PC-9 (cell line): ENCODE measurements at regions not wholly inside any gene's neighbourhood (a gene's known extent, or its start where the extent isn't known, plus 50 kb on each side); places are given as distances from the start of the nearest gene placed in this dataset.

Source experiments
- BruUV-seq: library from RNA; stranded (reverse); fragments of 400-500 nt; replicated peaks from 2 replicates; lab custom pipeline; 2021; lab: Mats Ljungman, UMichigan
- CTCF ChIA-PET: fragments of 300-600 bp; sonication (Branson Sonifier 250); formaldehyde crosslinking; loops from one replicate; lab custom pipeline; 2022; ENCODE audit warnings: antibody characterized with exemption; lab: Charles Lee
- POLR2A ChIA-PET: fragments of 300-600 bp; sonication (Branson Sonifier 250); formaldehyde crosslinking; loops from one replicate; lab custom pipeline; 2022; ENCODE audit warnings: antibody characterized with exemption; ENCODE audit not compliant: unreplicated experiment; lab: Charles Lee
- DNase-seq, 2 experiments: peaks; one replicate each; pipeline versions ENCODE4 v3.0.0 to v3.0.0-alpha.2; 2015 to 2022; ENCODE audit warnings: mixed read lengths in 1 of 2
- H2AFZ ChIP-seq: fragments of 200-600 bp; sonication (generic); 2 replicates; pipeline ENCODE4 v1.8.1; 2017; ENCODE audit warnings: antibody characterized with exemption
- H3F3A ChIP-seq: fragments of 200-600 bp; sonication (generic); 2 replicates; pipeline ENCODE4 v1.8.1; 2017; ENCODE audit warnings: antibody characterized with exemption, mild to moderate bottlenecking, low read depth; ENCODE audit not compliant: insufficient read depth
- H3K27ac ChIP-seq: fragments of 200-600 bp; sonication (generic); 2 replicates; pipeline ENCODE4 v1.6.1; 2016; ENCODE audit warnings: mixed run types
- H3K27me3 ChIP-seq: fragments of 200-600 bp; sonication (generic); 2 replicates; pipeline ENCODE4 v1.6.1; 2016; ENCODE audit warnings: low read depth, mixed run types; ENCODE audit not compliant: insufficient read depth
- H3K36me3 ChIP-seq: fragments of 200-600 bp; sonication (generic); 2 replicates; pipeline ENCODE4 v1.6.1; 2016; ENCODE audit warnings: low read depth, mixed run types
- H3K4me1 ChIP-seq: fragments of 200-600 bp; sonication (generic); replicated peaks from 2 replicates; pipeline ENCODE4 v1.6.1; 2016; ENCODE audit warnings: mixed run types; ENCODE audit not compliant: insufficient read depth
- H3K4me2 ChIP-seq: fragments of 200-600 bp; sonication (generic); 2 replicates; pipeline ENCODE4 v1.6.1; 2017; ENCODE audit warnings: mixed run types
- H3K4me3 ChIP-seq: fragments of 200-600 bp; sonication (generic); 2 replicates; pipeline ENCODE4 v1.6.1; 2016; ENCODE audit warnings: mixed run types
- H3K79me2 ChIP-seq: fragments of 200-600 bp; sonication (generic); 2 replicates; pipeline ENCODE4 v1.6.1; 2017; ENCODE audit warnings: low read depth, mixed run types
- H3K9me2 ChIP-seq: fragments of 200-600 bp; sonication (generic); 2 replicates; pipeline ENCODE4 v1.8.1; 2017; ENCODE audit warnings: mild to moderate bottlenecking; ENCODE audit not compliant: insufficient read depth
- H3K9me3 ChIP-seq: fragments of 200-600 bp; sonication (generic); 2 replicates; pipeline ENCODE4 v1.8.1; 2016; ENCODE audit warnings: low read depth; ENCODE audit not compliant: insufficient read depth
- H4K20me1 ChIP-seq: fragments of 200-600 bp; sonication (generic); 2 replicates; pipeline ENCODE4 v1.8.1; 2017; ENCODE audit not compliant: insufficient read depth
- EZH2 ChIP-seq: fragments of 200-600 bp; sonication (generic); IDR thresholded peaks from 2 replicates; pipeline ENCODE4 v1.8.0; 2017; ENCODE audit warnings: antibody characterized with exemption, low read depth
- intact Hi-C: fragments of 100-400 bp; cut with micrococcal nuclease; formaldehyde crosslinking; loops from one replicate; pipeline ENCODE4 v1.10.0; 2022; ENCODE audit not compliant: unreplicated experiment
- TF ChIP-seq, protein P1 (sequence below): fragments of 200-600 bp; sonication (generic); conservative IDR thresholded peaks from 2 replicates; pipeline ENCODE4 v1.6.1; 2017; ENCODE audit warnings: mixed run types, antibody characterized with exemption, mild to moderate bottlenecking, moderate library complexity

- intact Hi-C loops = no loop called here
- Histone ChIP-seq H4K20me1 (no peaks in the 10 kb centered on the region), H3K4me3 (no peak overlapping the region), H3K79me2 (no peaks in the 10 kb centered on the region), H3K9me2 (0 out of 2 replicates have a peak, but pooled peaks cover under 1% of the 10 kb centered on the region), H3F3A (no peaks in the 10 kb centered on the region), H3K36me3 (no peaks in the 10 kb centered on the region), H3K9me3 (peaks cover 17% of the 10 kb centered on the region), H2AFZ (no peak overlapping the region), H3K4me2 (no peak overlapping the region), H3K27me3 (no peaks in the 10 kb centered on the region), H3K27ac (no peak overlapping the region), H3K4me1 (peaks cover 5% of the 10 kb centered on the region; the same call in 1 of the 2 replicates)
- TF ChIP-seq EZH2 = no peak
- TF ChIP-seq, protein P1, sequence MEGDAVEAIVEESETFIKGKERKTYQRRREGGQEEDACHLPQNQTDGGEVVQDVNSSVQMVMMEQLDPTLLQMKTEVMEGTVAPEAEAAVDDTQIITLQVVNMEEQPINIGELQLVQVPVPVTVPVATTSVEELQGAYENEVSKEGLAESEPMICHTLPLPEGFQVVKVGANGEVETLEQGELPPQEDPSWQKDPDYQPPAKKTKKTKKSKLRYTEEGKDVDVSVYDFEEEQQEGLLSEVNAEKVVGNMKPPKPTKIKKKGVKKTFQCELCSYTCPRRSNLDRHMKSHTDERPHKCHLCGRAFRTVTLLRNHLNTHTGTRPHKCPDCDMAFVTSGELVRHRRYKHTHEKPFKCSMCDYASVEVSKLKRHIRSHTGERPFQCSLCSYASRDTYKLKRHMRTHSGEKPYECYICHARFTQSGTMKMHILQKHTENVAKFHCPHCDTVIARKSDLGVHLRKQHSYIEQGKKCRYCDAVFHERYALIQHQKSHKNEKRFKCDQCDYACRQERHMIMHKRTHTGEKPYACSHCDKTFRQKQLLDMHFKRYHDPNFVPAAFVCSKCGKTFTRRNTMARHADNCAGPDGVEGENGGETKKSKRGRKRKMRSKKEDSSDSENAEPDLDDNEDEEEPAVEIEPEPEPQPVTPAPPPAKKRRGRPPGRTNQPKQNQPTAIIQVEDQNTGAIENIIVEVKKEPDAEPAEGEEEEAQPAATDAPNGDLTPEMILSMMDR = no peak
- no TSS peak for BruUV-seq
- CTCF ChIA-PET = no interaction called here
- POLR2A ChIA-PET = no interaction called here
- no peak for DNase-seq
These were observed 148.4 kb downstream of the RPAP3 start for GRCh38 chr12:47557386-47557785.

DNA sequence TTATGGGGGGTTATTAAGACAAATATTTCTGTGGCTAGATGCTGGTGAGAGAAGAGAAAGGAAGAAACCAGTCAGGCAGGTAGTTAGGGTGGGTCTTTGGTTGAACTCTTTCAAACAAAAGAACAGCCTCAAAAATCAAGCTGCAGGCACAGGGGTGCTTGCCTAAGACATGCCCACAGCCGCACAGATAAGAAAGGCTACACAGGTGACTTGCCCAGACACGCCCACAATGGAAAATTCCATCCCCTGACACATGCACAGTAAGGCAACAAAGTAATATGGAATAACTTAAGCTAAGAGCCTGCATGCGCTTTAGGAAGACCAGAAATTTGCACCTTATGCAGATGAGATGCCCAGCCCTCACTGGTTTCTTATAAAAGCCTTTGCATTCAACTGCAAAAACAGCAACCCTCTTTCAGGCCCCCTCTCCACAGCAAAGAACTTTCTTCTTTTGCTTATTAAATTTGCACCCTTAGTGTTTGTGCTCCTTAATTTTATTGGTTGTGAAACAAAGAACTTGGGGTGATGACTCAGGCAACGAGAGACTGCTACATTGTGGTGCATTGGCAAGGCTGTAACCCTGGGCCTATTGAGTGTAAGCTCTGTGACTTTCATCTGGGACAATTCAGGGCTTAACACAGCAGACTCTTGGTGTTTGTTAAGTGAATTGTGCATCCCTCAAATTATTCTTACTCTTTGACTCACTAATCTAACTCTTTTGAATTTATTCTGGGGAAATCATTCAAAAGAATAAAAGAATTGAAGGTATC is 149.4 kb downstream of the RPAP3 start:
- Histone ChIP-seq H2AFZ (no peak overlapping the region), H3K36me3 (no peaks in the 10 kb centered on the region), H3K4me1 (no peaks in the 10 kb centered on the region), H3K79me2 (no peaks in the 10 kb centered on the region), H3K27me3 (no peaks in the 10 kb centered on the region), H3K9me3 (peaks cover 17% of the 10 kb centered on the region), H3K4me2 (no peak overlapping the region), H4K20me1 (no peaks in the 10 kb centered on the region), H3K4me3 (no peak overlapping the region), H3K9me2 (0 out of 2 replicates have a peak, but pooled peaks cover 3% of the 10 kb centered on the region), H3K27ac (no peak overlapping the region), H3F3A (no peaks in the 10 kb centered on the region)
- TF ChIP-seq, protein P1 = no peak
- TF ChIP-seq EZH2 = no peak
- intact Hi-C loops = no loop called here
- ChIA-PET CTCF (no interaction called here), POLR2A (no interaction called here)
- no TSS peak for BruUV-seq
- no peak for DNase-seq

GRCh38 chr12:47554046-47554653 is 151.7 kb downstream of the RPAP3 start:
- Histone ChIP-seq H3K27ac (no peak overlapping the region), H3K9me3 (peaks cover 17% of the 10 kb centered on the region), H3K79me2 (no peaks in the 10 kb centered on the region), H3K9me2 (0 out of 2 replicates have a peak, but pooled peaks cover 3% of the 10 kb centered on the region), H3F3A (no peaks in the 10 kb centered on the region), H2AFZ (no peak overlapping the region), H3K4me3 (no peak overlapping the region), H4K20me1 (no peaks in the 10 kb centered on the region), H3K36me3 (no peaks in the 10 kb centered on the region), H3K4me1 (no peaks in the 10 kb centered on the region), H3K4me2 (no peak overlapping the region), H3K27me3 (no peaks in the 10 kb centered on the region)
- no TSS peak for BruUV-seq
- no peak for TF ChIP-seq EZH2
- TF ChIP-seq, protein P1 = no peak
- ChIA-PET CTCF (no interaction called here), POLR2A (no interaction called here)
- no peak for DNase-seq
- intact Hi-C loops = no loop called here
